22Rv1 (cell line): ENCODE measurements at regions not wholly inside any gene's neighbourhood (a gene's known extent, or its start where the extent isn't known, plus 50 kb on each side); places are given as distances from the start of the nearest gene placed in this dataset.

Experiments used
- ZFX ChIP-seq: fragments of 450-650 bp; IDR thresholded peaks from 2 replicates; pipeline ENCODE4 v1.6.1; 2017; ENCODE audit warnings: antibody characterized with exemption, borderline replicate concordance
- TF ChIP-seq, protein P1 (sequence below): fragments of 450-650 bp; IDR thresholded peaks from 2 replicates; pipeline ENCODE4 v1.5.1; 2017; ENCODE audit warnings: mild to moderate bottlenecking

DNA sequence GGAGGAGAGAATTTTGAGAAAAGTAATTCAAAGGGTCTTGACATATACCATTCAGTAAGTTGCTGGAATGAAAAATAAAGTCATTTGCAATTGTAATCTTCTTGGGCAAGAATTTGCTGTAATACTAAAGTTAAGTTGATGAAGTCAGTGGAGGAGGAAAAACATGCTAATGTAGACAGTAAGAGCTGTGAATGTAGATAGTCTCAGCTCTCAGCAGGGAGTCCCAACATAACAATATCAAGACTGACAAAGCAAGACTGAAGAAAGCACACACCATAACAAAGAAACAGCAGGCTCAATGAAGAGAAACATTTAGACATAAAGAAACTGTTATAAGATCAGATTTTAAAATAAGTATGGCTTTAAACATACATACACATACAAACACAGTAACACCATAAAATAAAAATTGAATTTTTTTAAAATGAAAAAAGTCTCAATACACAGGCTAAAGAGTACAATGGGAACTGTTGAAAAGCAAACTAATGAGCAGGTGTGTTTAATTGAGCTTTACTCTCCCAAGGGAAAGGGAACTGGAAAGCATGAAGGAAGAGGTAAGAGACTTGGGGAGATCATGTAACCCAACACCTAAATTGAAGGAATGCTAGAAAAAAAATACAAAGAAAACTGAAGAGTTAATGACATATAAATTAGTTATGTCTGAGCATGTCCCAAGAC is 336.3 kb upstream of the NCAM2 start:
- TF ChIP-seq, protein P1, sequence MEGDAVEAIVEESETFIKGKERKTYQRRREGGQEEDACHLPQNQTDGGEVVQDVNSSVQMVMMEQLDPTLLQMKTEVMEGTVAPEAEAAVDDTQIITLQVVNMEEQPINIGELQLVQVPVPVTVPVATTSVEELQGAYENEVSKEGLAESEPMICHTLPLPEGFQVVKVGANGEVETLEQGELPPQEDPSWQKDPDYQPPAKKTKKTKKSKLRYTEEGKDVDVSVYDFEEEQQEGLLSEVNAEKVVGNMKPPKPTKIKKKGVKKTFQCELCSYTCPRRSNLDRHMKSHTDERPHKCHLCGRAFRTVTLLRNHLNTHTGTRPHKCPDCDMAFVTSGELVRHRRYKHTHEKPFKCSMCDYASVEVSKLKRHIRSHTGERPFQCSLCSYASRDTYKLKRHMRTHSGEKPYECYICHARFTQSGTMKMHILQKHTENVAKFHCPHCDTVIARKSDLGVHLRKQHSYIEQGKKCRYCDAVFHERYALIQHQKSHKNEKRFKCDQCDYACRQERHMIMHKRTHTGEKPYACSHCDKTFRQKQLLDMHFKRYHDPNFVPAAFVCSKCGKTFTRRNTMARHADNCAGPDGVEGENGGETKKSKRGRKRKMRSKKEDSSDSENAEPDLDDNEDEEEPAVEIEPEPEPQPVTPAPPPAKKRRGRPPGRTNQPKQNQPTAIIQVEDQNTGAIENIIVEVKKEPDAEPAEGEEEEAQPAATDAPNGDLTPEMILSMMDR = no peak
- TF ChIP-seq ZFX = no peak
